CD4-positive, alpha-beta T cell (primary cell): ENCODE measurements at regions not wholly inside any gene's neighbourhood (a gene's known extent, or its start where the extent isn't known, plus 50 kb on each side); places are given as distances from the start of the nearest gene placed in this dataset.
"Not testable (repeated sequence)": the region's sequence is repeated elsewhere in the genome, so short reads cannot be mapped to it uniquely, and the experiment has no call there.

Experiments
- ATAC-seq: fragments of 200-7000 bp; cut with Tn5 transposase; one replicate; pipeline ENCODE4 v1.10.0; 2022; ENCODE audit warnings: mild to moderate bottlenecking; ENCODE audit not compliant: poor library complexity
- CTCF ChIA-PET: fragments of 350-600 bp; sonication (Branson Sonifier 250); formaldehyde crosslinking; loops from one replicate; lab custom pipeline; 2021; ENCODE audit warnings: antibody characterized with exemption, inconsistent platforms; lab: Charles Lee
- POLR2A ChIA-PET: fragments of 350-600 bp; sonication (Branson Sonifier 250); formaldehyde crosslinking; loops from one replicate; lab custom pipeline; 2021; ENCODE audit warnings: antibody characterized with exemption, inconsistent platforms; lab: Charles Lee
- DNase-seq, 14 experiments: peaks; one replicate each; pipeline ENCODE4 v3.0.0-alpha.2; 2013 to 2020; ENCODE audit warnings: mixed read lengths in 2 of 14
- H3K27ac ChIP-seq, 2 donors: one replicate each; pipeline versions ENCODE4 v1.5.1 to v1.7.0; 2013; ENCODE audit warnings: low read length in 2 of 2, low read depth in 1 of 2, mild to moderate bottlenecking in 1 of 2
- H3K27me3 ChIP-seq, 2 experiments: 1 replicate in 1 of 2; 2 replicates in 1 of 2; pipeline versions ENCODE4 v1.6.1 to v1.7.0; 2013; ENCODE audit warnings: low read length in 2 of 2, control low read depth in 1 of 2, mild to moderate bottlenecking in 1 of 2, moderate library complexity in 1 of 2; ENCODE audit not compliant: insufficient read depth in 2 of 2, control insufficient read depth in 1 of 2
- H3K36me3 ChIP-seq: one replicate; pipeline ENCODE4 v1.6.1; 2013; ENCODE audit warnings: low read length, control low read depth; ENCODE audit not compliant: insufficient read depth
- H3K4me1 ChIP-seq: one replicate; pipeline ENCODE4 v1.6.1; 2013; ENCODE audit warnings: low read length, control low read depth; ENCODE audit not compliant: insufficient read depth
- H3K4me3 ChIP-seq: one replicate; pipeline ENCODE4 v1.5.1; 2013; ENCODE audit warnings: mild to moderate bottlenecking, low read length, moderate library complexity
- H3K9me3 ChIP-seq, 2 experiments: 1 replicate in 1 of 2; 2 replicates in 1 of 2; pipeline versions ENCODE4 v1.6.1 to v1.7.0; 2013; ENCODE audit warnings: low read length in 2 of 2, mild to moderate bottlenecking in 2 of 2, control low read depth in 1 of 2, moderate library complexity in 1 of 2; ENCODE audit not compliant: control insufficient read depth in 1 of 2, insufficient read depth in 1 of 2
- H3K27ac Mint-ChIP-seq: one replicate; pipeline ENCODE4 v1.8.0; 2020; ENCODE audit warnings: mixed read lengths
- H3K27me3 Mint-ChIP-seq: one replicate; pipeline ENCODE4 v1.8.0; 2021; ENCODE audit warnings: mixed read lengths
- H3K36me3 Mint-ChIP-seq: one replicate; pipeline ENCODE4 v1.8.0; 2021; ENCODE audit warnings: low read depth, mixed read lengths
- H3K4me1 Mint-ChIP-seq: one replicate; pipeline ENCODE4 v1.8.0; 2021; ENCODE audit warnings: low read depth, mixed read lengths
- H3K4me3 Mint-ChIP-seq: one replicate; pipeline ENCODE4 v1.8.0; 2020; ENCODE audit warnings: mild to moderate bottlenecking, mixed read lengths
- H3K9me3 Mint-ChIP-seq: one replicate; pipeline ENCODE4 v1.8.0; 2020; ENCODE audit warnings: mixed read lengths
- intact Hi-C, 2 experiments: fragments of 100-400 bp; cut with DNase I in 1 of 2; cut with micrococcal nuclease in 1 of 2; formaldehyde crosslinking; loops; one replicate each; pipeline versions ENCODE4 v1.15.1 to v1.9.0; 2023 to 2025; cut with DNase I, micrococcal nuclease
- TF ChIP-seq, protein P1 (sequence below): fragments of 200-600 bp; IDR thresholded peaks from one replicate; pipeline ENCODE4 v1.8.0; 2022; ENCODE audit warnings: antibody characterized with exemption, mild to moderate bottlenecking

GRCh38 chr11:110355011-110355744, 58.8 kb upstream of the RDX start:
- Mint-ChIP-seq H3K27ac (no peak overlapping the region), H3K9me3 (no peaks in the 10 kb centered on the region), H3K4me3 (no peak overlapping the region), H3K36me3 (no peaks in the 10 kb centered on the region), H3K4me1 (no peaks in the 10 kb centered on the region), H3K27me3 (no peaks in the 10 kb centered on the region)
- ATAC-seq (no peak), DNase-seq (no peak)
- TF ChIP-seq, protein P1, sequence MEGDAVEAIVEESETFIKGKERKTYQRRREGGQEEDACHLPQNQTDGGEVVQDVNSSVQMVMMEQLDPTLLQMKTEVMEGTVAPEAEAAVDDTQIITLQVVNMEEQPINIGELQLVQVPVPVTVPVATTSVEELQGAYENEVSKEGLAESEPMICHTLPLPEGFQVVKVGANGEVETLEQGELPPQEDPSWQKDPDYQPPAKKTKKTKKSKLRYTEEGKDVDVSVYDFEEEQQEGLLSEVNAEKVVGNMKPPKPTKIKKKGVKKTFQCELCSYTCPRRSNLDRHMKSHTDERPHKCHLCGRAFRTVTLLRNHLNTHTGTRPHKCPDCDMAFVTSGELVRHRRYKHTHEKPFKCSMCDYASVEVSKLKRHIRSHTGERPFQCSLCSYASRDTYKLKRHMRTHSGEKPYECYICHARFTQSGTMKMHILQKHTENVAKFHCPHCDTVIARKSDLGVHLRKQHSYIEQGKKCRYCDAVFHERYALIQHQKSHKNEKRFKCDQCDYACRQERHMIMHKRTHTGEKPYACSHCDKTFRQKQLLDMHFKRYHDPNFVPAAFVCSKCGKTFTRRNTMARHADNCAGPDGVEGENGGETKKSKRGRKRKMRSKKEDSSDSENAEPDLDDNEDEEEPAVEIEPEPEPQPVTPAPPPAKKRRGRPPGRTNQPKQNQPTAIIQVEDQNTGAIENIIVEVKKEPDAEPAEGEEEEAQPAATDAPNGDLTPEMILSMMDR, result no peak
- Histone ChIP-seq H3K27ac (no peak overlapping the region), H3K4me3 (no peak overlapping the region), H3K27me3 (no peaks in the 10 kb centered on the region), H3K9me3 (no peaks in the 10 kb centered on the region), H3K4me1 (no peaks in the 10 kb centered on the region), H3K36me3 (no peaks in the 10 kb centered on the region)
- ChIA-PET POLR2A (no interaction called here), CTCF (no interaction called here)
- intact Hi-C loops, result no loop called here

GRCh38 chr11:110356762-110357671, 60.6 kb upstream of the RDX start:
- Mint-ChIP-seq H3K27ac (no peak overlapping the region), H3K27me3 (no peaks in the 10 kb centered on the region), H3K4me1 (no peaks in the 10 kb centered on the region), H3K9me3 (no peaks in the 10 kb centered on the region), H3K36me3 (no peaks in the 10 kb centered on the region), H3K4me3 (no peak overlapping the region)
- ChIA-PET POLR2A (no interaction called here), CTCF (no interaction called here)
- Histone ChIP-seq H3K27me3 (no peaks in the 10 kb centered on the region), H3K4me1 (no peaks in the 10 kb centered on the region), H3K4me3 (no peak overlapping the region), H3K27ac (no peak overlapping the region), H3K36me3 (no peaks in the 10 kb centered on the region), H3K9me3 (no peaks in the 10 kb centered on the region)
- TF ChIP-seq, protein P1, result no peak
- ATAC-seq (no peak), DNase-seq (no peak)
- intact Hi-C loops, result no loop called here

GRCh38 chr11:110358336-110358735, 61.9 kb upstream of the RDX start:
- H3K27me3 ChIP-seq, result no peaks in the 10 kb centered on the region
- intact Hi-C loops, result no loop called here
- H3K4me1 ChIP-seq, result no peaks in the 10 kb centered on the region
- ChIA-PET CTCF (no interaction called here), POLR2A (no interaction called here)
- no peak overlapping the region for H3K4me3 ChIP-seq
- Mint-ChIP-seq H3K27ac (no peak overlapping the region), H3K4me3 (no peak overlapping the region), H3K9me3 (no peaks in the 10 kb centered on the region), H3K27me3 (no peaks in the 10 kb centered on the region), H3K36me3 (no peaks in the 10 kb centered on the region), H3K4me1 (no peaks in the 10 kb centered on the region)
- H3K27ac ChIP-seq, result no peak overlapping the region
- no peaks in the 10 kb centered on the region for H3K9me3 ChIP-seq
- DNase-seq, result no peak
- TF ChIP-seq, protein P1, result no peak
- ATAC-seq, result no peak
- H3K36me3 ChIP-seq, result no peaks in the 10 kb centered on the region

GRCh38 chr11:110360781-110361408, 64.5 kb upstream of the RDX start:
- intact Hi-C loops, POLR2A ChIA-PET: not testable (repeated sequence)

More at GRCh38 chr11:110360781-110361408, 64.5 kb upstream of the RDX start:
- H3K27me3 ChIP-seq, H3K27ac ChIP-seq, H3K9me3 ChIP-seq, H3K27me3 Mint-ChIP-seq, H3K36me3 Mint-ChIP-seq, H3K4me1 Mint-ChIP-seq, H3K4me3 ChIP-seq, DNase-seq, H3K36me3 ChIP-seq, H3K27ac Mint-ChIP-seq, H3K4me3 Mint-ChIP-seq, ATAC-seq, H3K4me1 ChIP-seq, H3K9me3 Mint-ChIP-seq: not testable (repeated sequence)
- CTCF ChIA-PET, result interaction anchor here (0.6 kb wide), 1 partner anchor 1146 kb away, joined by 4 read pairs; no protein-coding TSS in a partner anchor
